HG03571 (cell line): ENCODE measurements at regions not wholly inside any gene's neighbourhood (a gene's known extent, or its start where the extent isn't known, plus 50 kb on each side); places are given as distances from the start of the nearest gene placed in this dataset.
"Not testable (repeated sequence)": the region's sequence is repeated elsewhere in the genome, so short reads cannot be mapped to it uniquely, and the experiment has no call there.

Experiments used
- ATAC-seq: cut with Tn5 transposase; IDR thresholded peaks from one replicate; pipeline ENCODE4 v1.9.1; 2021; ENCODE audit not compliant: unreplicated experiment

DNA sequence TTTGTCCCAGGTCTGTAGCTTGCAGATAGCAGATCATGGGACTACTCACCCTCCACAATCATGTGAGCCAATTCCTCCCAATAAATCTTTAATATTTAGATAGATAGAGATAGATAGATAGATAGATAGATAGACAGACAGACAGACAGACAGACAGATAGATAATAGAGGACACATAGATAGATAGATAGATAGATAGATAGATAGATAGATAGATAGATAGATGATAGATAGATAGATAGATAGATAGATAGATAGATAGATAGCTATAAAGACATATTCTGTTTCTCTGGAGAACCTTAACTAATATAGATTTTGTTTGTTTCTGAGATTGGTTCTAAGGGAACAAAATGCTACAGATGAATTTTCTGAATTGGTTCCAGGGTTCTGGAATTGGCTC lies 82.3 kb upstream of the PRDX6 start:
- ATAC-seq = not testable (repeated sequence)

DNA sequence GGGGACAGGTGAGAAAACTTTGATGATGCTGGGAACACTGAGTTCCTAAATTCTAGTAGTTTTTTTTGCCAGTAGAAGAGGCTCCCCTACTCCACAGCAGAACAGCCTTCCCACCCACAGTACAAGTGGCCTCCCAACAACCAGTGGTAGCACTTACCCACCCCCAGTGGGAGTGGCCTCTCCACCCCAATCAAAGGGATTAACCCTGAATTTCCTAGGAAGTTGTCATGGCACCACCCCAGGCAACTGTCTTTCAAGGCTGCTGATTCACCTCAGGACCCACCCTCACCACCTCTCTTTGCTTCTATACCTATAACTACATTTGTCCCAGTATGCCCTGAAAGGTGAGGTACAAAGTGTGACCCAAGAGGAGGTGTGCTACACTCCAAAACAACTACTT lies 81.4 kb upstream of the PRDX6 start:
- ATAC-seq = no peak

DNA sequence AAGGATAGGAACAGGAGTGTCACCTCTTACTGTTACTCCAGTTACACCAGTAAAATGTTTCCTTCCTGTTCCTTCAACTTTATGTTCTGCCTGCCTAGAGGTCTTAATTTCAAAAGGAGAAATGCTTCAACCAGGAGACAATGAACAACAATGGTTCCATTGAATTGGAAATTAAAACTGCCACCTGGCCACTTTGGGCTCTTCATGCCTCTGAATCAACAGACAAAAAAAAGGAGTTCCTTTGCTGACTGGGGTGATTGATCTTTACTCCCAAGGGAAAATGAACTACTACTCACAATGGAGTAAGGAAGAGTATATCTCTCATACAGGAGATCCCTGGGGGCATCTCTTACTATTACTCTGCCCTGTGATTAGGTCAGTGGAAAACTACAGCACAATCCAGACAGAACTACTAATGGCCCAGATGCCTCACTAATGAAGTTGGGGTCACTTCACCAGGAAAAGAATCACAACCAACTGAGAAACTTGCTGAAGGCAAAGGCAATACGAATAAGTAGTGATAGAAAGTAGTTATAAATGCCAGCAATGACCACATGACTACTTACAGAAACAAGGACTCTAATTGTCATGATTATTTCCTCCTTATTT lies 76.6 kb upstream of the PRDX6 start:
- no peak for ATAC-seq

DNA sequence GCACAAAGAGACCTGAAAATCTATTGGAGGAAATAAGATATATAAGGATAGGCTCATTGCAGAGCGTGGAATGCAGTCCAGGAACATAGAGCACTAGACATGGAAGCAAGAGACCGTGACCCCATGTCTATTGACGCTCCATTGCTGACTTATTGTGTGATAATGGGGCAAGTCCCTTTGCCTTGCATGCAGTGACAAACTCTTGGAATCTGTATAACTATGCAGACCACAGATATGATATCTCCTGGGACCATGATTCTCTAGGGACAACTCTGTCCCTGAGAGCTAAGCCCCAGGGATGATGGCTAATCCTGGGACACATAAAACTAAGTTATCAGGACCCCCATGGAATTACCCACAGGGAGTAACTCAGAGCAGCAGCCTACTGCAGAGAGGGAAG lies 73.1 kb upstream of the PRDX6 start:
- no peak for ATAC-seq

DNA sequence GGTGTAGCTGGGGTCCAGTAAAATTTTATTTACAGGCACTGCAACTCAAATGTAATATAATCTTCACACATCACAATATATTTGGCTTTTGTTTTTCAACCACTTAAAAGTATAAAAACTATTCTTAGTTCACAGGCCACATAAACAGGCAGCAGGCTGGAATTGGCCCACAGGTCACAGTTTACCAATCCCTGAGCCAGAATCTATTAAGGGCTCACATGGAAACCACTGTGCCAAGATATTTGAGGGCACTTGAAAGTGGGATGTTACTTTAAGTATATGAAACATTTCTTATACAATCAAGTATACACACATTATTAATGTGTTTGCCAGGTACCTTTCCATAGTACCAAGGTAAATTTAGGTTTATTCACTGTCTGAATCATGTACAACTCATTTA lies 71.9 kb upstream of the PRDX6 start:
- no peak for ATAC-seq

DNA sequence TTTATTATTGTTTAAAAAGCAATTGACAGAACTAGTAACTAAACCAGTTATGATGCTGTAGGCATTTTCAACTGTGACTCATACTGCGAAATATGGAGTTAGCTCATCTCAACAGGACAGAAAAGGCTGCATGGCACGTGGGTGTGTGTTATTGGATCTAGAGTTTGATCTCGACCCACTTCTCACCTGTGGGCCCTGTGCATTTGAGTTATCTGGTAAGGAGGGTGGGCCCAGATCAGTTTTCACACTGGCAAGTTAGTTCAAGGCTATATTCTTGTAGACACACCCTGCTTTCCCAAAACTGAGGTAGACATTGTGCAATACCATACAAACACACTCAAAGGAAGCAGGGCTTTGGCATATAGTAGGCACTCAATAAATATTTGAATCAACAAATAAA lies 71.3 kb upstream of the PRDX6 start:
- ATAC-seq = no peak

DNA sequence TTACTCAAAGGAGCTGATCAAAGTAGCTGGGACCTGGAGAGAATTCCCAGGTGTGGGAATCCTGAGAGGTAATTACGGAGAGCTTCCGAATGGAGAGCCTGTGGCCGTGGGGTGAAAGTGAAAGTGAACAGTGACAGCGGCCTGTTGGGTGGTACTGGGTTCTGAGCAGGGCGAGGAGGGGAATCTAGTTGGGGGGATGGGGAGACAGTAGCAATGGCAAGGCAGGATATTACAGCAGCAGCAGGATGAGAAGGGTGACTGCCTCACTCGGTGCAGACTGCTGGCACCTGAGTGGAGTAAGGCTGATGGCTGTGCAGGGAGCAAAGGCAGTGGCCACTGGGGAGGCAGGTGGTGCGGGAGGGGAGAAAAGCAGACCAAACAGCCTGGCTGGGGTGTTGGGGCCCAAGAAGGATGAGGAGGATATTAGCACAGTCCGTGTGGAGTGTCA lies 70.3 kb upstream of the PRDX6 start:
- ATAC-seq = no peak

DNA sequence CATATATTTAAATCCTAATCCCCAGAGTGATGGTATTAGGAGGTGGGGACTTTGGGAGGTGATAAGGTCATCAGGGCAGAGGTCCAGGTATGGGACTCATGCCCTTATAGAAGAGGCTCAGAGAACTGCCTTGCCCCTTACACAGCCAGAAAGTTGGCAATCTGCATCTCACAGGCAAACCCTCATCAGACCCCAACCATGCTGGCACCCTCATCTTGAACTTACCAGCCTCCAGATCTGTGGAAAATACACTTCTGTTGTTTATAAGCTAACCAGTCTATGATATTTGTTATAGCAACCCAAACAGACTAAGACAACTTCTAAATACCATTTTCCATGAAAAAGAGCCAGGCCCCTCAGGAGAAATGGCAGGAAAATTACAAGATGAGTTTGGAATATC lies 69.3 kb upstream of the PRDX6 start:
- no peak for ATAC-seq

DNA sequence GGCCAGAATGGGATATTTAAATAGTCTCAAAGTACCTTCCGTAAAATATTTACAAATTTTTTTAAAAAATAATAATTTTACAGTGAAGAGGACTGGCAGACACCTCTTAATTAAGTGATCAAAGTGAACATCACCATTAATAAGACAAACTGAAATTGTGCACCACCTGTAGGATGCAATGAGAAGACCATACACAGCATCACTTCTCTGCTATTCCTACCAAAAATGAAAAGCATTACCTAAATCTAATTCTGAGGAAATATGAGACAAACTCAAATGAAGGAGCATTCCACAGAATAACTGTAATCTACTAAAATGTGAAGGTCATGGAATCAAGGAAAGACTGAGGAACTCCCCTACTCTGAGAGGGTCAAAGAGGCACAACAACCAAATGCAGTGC lies 68.2 kb upstream of the PRDX6 start:
- no peak for ATAC-seq

DNA sequence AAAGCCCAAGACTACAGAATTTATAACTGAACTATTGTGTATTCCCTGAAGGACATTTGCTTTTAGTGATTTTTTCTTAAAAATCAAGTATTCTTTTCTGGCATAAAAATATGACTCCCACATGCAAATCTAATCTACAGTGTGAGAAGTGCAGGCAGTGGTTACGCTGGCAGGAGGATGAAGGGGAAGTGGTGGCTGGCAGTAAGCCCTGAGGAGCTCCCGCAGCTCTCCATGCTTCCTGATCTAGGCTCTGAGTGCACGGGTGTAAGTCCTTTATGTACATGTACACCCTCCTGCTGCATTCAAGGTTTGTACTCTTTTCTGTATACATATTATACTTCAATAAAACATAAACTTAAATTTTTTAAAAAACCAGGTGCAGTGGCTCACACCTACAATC lies 67.5 kb upstream of the PRDX6 start:
- ATAC-seq = no peak

DNA sequence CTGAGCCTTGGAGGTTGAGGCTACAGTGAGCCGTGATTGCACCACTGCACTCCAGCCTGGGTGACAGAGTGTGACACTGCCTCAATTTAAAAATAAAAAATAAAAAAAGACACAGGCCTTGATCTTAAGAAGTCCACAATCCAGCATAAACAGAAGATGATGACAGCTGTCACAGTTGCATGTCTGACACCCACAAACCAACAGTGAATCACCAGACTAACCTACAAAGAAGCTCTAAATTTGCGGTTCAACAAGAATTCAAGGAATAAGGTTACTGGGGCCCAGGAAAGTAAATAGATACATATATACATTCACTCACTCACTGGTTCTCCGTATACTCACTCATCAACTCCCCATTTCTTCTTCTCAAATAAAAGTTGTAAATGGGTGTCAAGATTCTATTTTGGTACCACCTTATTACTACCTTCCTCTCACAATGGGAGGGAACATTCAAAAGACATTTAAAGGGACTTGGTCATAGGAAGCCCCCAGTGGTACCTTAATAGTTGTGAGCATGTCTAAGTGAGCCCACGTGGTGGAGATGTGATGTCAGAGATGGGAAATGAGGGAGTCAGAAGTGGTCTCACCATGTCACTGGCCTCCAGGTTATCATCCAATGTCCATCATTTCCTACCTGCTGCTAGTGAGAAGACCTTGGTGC lies 66.9 kb upstream of the PRDX6 start:
- peak; percentile 0 for ATAC-seq

DNA sequence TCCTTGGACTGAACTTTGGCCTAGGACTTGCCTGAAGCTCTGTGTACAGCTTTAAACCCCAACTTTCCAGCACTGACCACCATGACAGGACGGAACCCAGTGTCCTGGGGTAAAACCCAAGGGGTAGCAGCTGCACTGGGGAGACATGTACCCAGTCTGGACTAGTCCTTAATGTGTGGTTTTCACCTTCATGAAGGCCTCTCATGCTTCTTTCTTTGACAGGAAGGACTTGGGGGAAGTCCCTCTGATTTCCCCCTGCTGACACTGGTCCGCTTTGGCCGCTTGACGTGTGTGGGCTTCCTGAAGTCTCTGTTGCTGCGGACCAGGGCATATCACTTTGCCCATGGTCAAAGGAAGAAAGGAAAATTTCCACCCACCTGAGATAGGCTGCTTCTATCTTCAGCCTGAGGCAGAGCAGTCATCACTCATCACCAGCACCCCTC lies 66.3 kb upstream of the PRDX6 start:
- ATAC-seq = peak; percentile 53

DNA sequence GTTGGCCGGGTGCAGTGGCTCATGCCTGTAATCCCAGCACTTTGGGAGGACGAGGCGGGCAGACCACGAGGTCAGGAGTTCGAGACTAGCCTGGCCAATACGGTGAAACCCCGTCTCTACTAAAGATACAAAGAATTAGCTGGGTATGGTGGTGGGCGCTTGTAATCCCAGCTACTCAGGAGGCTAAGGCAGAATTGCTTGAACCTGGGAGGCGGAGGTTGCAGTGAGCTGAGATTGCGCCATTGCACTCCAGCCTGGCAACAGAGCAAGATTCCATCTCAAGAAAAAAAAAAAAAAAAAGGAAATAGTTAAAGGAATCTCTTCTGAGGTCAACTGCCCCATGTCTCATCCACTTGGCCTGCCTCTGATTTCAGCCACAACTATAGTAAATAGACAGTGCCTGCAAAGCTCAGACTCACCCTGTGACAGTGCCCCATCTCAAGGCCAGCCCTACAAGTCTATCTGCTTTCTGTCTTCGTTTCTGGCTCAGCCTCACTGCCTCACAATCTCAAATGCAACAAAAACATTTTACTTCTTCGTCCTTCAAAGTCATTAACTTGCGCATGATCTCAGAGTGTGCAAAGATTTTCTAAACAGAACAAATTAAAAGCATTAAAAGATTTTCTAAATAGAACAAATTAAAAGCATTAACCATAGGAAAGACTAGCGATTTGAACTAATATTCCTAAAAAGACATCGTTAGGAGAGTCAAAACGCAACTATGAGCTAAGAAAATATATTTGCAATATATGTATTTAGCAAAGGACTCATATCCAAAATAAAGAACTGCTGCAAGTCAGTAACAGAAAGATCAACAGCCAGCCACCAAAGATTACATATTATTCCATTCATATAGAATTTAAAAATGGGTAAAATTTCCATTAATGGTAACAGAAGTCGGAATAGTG lies 65.0 kb upstream of the PRDX6 start:
- ATAC-seq = no peak

DNA sequence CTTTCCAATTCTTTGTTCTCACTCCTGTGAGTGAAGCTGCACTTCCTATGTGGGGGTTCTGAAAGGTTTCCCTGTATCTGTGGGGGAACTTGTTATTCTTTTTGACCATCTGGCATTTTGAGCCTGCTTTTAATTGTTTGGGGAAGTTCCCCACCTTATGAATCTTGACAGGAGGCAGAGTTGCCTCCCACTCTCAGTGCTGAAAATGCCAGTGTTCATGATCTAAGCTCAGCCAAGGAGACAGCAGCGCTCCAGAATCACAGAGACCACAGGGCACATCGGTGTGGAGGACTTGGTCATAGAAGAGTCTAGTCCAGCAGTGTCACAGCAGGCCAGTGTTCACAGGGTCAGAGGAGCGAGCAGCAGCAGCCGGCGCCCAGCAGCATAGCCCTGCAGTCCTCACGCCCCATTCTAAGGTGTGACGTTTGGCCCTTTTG lies 63.8 kb upstream of the PRDX6 start:
- ATAC-seq = no peak

DNA sequence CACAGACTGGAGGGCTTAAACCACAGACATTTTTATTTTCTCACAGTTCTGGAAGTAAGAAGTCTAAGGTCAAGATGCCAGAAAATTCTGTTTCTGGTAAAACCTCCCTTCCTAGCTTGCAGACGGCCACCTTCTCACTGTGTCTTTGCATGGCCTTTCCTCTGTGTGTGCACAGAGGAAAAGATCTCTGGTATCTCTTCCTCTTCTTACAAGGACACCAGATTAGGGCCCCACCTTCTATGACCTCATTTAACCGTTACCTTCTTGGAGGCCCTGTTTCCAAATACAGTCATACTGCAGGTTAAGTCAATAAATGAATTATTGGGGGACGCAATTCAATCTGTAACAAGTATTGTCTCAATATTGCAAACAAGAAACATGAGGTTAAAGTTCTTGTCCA lies 63.0 kb upstream of the PRDX6 start:
- ATAC-seq = peak; percentile 39

DNA sequence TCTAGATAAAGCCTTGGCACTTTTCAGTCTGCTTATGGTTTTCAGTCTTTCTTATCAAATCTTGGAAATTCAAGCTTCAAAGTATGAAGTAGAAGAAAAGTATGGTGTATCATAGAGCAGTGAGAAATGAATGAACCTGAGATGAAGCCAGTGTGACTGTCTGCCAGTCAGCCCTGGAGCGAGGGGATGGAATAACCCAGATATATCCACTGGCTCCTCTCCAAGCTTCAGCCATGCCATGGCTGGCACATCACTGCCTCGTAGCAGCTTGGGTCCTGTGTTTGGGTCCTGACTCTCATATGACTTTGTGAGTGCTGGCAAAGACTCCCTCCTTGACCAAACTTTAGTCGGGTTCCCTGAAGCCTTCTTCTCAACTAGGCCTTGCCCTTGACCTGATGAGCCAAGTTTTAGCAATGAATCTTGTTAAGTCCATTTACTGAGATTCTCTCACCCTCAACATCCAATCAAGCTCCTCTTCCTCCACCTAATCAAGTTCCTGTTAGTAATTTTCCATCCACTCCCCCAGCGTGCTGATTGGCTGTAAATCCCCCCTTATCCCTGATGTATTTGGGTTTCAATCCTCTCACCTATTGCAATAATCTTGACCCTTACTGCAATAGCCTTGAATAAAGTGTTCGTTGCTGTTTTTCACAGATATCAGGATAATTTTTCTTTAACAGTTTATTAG lies 62.5 kb upstream of the PRDX6 start:
- ATAC-seq = no peak

DNA sequence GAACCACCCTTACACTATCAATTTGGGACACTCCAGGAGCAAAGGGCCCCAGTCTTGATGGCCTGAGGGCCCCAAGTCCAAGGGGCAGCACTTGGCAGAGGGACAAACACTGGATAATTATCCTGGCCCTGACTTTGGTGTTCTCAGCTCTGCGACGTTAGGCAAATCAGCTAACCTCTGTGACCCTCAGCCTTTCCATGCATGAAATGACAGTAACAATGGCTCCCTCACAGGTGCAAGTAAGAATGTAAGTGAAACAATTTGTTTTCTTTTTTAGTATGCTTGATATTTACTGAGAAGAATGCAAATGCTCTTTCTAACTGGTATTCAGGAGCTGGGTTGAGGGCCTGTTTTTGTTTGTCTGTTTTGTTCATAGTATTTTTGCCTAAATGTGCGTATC lies 61.6 kb upstream of the PRDX6 start:
- ATAC-seq = peak; percentile 21

DNA sequence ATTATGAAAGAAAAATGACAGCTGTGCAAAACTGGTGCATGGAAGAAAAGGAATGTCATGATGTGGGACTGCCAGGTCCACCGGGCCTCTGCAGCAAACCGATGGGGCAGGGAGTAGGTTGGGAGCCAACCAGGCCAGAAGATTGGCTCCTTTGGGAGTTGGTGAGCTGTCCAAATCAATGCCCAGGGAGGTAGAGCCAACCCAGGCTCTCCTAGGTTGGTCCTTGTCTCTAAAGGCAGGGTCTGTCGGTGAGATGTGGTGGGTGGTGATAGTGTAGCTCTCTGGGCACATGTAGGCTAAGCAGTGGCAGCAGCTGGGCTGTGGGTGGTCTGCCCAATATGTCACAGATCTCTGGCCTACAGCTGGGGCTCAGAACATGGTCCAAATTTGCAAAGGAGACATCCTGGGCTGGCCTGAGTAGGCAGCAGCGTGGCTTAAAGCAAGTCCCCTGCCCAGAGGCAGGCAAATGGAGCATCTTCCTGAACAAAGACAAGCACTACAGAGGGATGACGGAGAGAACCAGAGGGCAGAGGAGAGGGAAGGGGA lies 61.2 kb upstream of the PRDX6 start:
- no peak for ATAC-seq

DNA sequence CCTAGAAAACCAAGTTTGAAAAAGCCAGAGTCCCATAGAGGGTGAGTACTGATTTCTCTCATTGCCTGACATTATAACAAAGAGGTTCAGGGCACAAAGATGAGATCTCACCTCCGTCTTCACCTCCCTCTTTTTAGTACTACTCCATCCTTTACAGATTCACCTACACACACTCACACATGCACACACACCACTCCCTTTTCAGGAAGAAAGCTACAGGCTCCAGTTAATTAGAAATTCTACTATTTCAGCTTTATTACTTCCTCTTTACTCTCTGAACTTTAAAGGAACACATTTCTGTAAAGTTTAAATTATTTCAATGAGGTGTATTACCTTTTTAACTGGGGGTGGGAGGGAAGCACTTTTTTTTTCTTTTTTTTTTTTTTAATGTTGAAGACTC lies 59.6 kb upstream of the PRDX6 start:
- no peak for ATAC-seq

DNA sequence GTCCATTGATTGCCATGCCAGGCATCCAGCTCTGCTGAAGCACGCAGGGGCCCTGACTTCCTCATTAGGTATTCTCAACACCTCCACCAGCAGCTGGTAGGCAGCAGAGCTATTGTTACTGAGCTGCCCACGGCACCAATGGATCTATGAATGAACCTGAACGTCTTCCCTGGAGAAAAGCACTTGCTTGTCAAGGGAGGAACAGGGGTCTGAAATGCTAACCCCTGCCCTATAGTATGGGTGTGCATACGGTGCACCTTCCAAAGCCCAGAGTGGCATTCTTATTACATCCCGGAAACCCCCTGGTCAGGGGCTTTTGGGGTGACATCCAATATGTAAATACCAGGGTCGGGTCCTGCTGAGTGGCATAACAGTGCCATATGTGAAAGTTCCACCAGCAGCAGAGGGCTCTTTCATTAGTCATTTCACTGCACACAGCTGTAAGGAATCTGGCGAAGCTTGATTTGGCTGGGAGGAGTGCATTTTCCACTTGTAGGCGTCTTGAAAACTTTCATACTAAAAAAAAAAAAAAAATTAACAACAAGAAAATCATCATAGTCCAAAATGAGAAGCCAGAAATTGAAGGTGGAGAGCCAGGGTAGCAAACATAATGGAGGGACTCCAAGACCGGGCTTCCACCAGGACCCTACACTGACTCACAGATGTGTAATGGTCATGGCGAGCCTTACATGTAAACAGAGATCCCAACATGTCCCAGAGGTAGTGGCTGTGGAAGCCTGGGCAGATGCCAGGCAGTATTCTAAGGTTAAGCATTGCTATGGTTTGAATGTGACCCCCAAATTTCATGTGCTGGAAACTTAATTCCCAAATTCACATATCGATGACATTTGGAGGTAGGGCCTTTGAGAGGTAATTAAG lies 58.8 kb upstream of the PRDX6 start:
- ATAC-seq = peak; percentile 31
